Testis (tissue), 2 donors: ENCODE measurements at regions not wholly inside any gene's neighbourhood (a gene's known extent, or its start where the extent isn't known, plus 50 kb on each side); places are given as distances from the start of the nearest gene placed in this dataset.

Experiments used
- CTCF ChIP-seq, 3 experiments: fragments of 450-650 bp in 2 of 3; fragments of 200-600 bp in 1 of 3; sonication (generic) in 1 of 3; IDR thresholded peaks; one replicate each; pipeline ENCODE4 v1.5.1; 2016 to 2019; ENCODE audit warnings: antibody characterized with exemption in 3 of 3, mild to moderate bottlenecking in 2 of 3, moderate library complexity in 1 of 3
- POLR2A ChIP-seq: fragments of 450-650 bp; IDR thresholded peaks from one replicate; pipeline ENCODE4 v1.6.1; 2017; ENCODE audit warnings: antibody characterized with exemption, mild to moderate bottlenecking, moderate library complexity

- TF ChIP-seq POLR2A (no peak), CTCF (IDR thresholded peaks at IDR 0.05) (no peak)
Observed at GRCh38 chr11:90766121-90766520, 543.3 kb upstream of the CHORDC1 start.
